H54 (cell line): ENCODE measurements at regions not wholly inside any gene's neighbourhood (a gene's known extent, or its start where the extent isn't known, plus 50 kb on each side); places are given as distances from the start of the nearest gene placed in this dataset.

Experiments used
- DNase-seq: peaks from one replicate; pipeline ENCODE4 v3.0.0; 2011; ENCODE audit warnings: low spot score, mixed read lengths; ENCODE audit not compliant: insufficient read length
- FAIRE-seq: peaks from 3 replicates; lab custom pipeline; 2011; peaks lifted over from hg19 to GRCh38; lab: Jason Lieb, UNC
- POLR2A ChIP-seq: IDR thresholded peaks from 2 replicates; pipeline ENCODE4 v1.6.1; 2011; ENCODE audit warnings: low read depth, mild to moderate bottlenecking, low read length

- FAIRE-seq = no peak
- no peak for TF ChIP-seq POLR2A
These were observed 504.3 kb downstream of the SLC16A7 start for GRCh38 chr12:60100160-60100559.

GRCh38 chr12:60100852-60101251 is 505.0 kb downstream of the SLC16A7 start:
- no peak for TF ChIP-seq POLR2A
- FAIRE-seq (no peak), DNase-seq (no peak)

More at GRCh38 chr12:60100160-60100559, 504.3 kb downstream of the SLC16A7 start:
- no peak for DNase-seq

GRCh38 chr12:60101715-60102114 is 505.9 kb downstream of the SLC16A7 start:
- TF ChIP-seq POLR2A = no peak

GRCh38 chr12:60106214-60106613 is 510.4 kb downstream of the SLC16A7 start:
- TF ChIP-seq POLR2A = no peak
- DNase-seq (no peak), FAIRE-seq (peak; percentile 36)

More at GRCh38 chr12:60101715-60102114, 505.9 kb downstream of the SLC16A7 start:
- FAIRE-seq (no peak), DNase-seq (no peak)

GRCh38 chr12:60107992-60108391 is 512.2 kb downstream of the SLC16A7 start:
- DNase-seq (no peak), FAIRE-seq (no peak)
- TF ChIP-seq POLR2A = no peak

GRCh38 chr12:60112063-60112462 is 516.2 kb downstream of the SLC16A7 start:
- TF ChIP-seq POLR2A = no peak
- FAIRE-seq (no peak), DNase-seq (no peak)

GRCh38 chr12:60112763-60113162 is 516.9 kb downstream of the SLC16A7 start:
- no peak for TF ChIP-seq POLR2A
- DNase-seq (no peak), FAIRE-seq (no peak)

GRCh38 chr12:60114169-60114568 is 518.3 kb downstream of the SLC16A7 start:
- TF ChIP-seq POLR2A = no peak
- FAIRE-seq = no peak
- no peak for DNase-seq

GRCh38 chr12:60119327-60119726 is 523.5 kb downstream of the SLC16A7 start:
- FAIRE-seq = no peak
- no peak for TF ChIP-seq POLR2A
- DNase-seq = no peak

- TF ChIP-seq POLR2A = no peak
- no peak for DNase-seq
- FAIRE-seq = no peak
These were observed 524.4 kb downstream of the SLC16A7 start for GRCh38 chr12:60120199-60120598.

GRCh38 chr12:60123557-60123956 is 527.7 kb downstream of the SLC16A7 start:
- TF ChIP-seq POLR2A = no peak
- DNase-seq (no peak), FAIRE-seq (no peak)

GRCh38 chr12:60137513-60137912 is 541.7 kb downstream of the SLC16A7 start:
- no peak for DNase-seq
- TF ChIP-seq POLR2A = no peak
- FAIRE-seq = no peak

GRCh38 chr12:60138526-60138925 is 542.7 kb downstream of the SLC16A7 start:
- FAIRE-seq (no peak), DNase-seq (no peak)
- no peak for TF ChIP-seq POLR2A

- no peak for TF ChIP-seq POLR2A
- FAIRE-seq (no peak), DNase-seq (no peak)
These were observed 548.6 kb downstream of the SLC16A7 start for GRCh38 chr12:60144395-60144794.

GRCh38 chr12:60148109-60148508 is 552.3 kb downstream of the SLC16A7 start:
- DNase-seq (no peak), FAIRE-seq (peak; percentile 93)

GRCh38 chr12:60148831-60149230 is 553.0 kb downstream of the SLC16A7 start:
- no peak for TF ChIP-seq POLR2A
- FAIRE-seq (peak; percentile 94), DNase-seq (no peak)

More at GRCh38 chr12:60148109-60148508, 552.3 kb downstream of the SLC16A7 start:
- no peak for TF ChIP-seq POLR2A

GRCh38 chr12:60152756-60153155 is 556.9 kb downstream of the SLC16A7 start:
- FAIRE-seq = no peak
- no peak for TF ChIP-seq POLR2A
- DNase-seq = no peak
